GM12872 (cell line): ENCODE measurements at regions not wholly inside any gene's neighbourhood (a gene's known extent, or its start where the extent isn't known, plus 50 kb on each side); places are given as distances from the start of the nearest gene placed in this dataset.

ENCODE experiments used
- CTCF ChIP-seq: IDR thresholded peaks from 3 replicates; pipeline ENCODE4 v1.5.1; 2011; ENCODE audit warnings: low read depth, mild to moderate bottlenecking, low read length, moderate library complexity; ENCODE audit not compliant: insufficient read depth

- no peak for TF ChIP-seq CTCF
Measured at GRCh38 chr16:82226327-82226726, 56.3 kb upstream of the MPHOSPH6 start.

DNA sequence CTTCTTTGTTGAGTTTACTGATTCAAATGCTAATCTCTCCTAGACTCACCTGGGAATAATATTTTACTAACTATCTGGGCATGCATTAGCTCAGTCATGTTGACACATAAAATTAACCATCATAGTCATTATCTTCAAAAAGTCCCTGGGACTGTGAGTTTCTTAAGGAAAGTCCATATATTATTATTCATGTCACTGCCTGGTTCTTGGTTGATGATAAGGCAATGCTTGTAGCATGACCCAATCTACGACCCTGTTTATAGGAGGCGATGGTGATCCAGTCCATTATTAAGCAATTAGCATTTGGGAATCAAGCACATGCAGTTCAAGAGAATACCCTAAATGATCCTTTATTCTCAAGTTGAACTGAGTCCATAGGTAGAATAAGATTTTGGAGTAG, 54.8 kb upstream of the MPHOSPH6 start:
- TF ChIP-seq CTCF: no peak

DNA sequence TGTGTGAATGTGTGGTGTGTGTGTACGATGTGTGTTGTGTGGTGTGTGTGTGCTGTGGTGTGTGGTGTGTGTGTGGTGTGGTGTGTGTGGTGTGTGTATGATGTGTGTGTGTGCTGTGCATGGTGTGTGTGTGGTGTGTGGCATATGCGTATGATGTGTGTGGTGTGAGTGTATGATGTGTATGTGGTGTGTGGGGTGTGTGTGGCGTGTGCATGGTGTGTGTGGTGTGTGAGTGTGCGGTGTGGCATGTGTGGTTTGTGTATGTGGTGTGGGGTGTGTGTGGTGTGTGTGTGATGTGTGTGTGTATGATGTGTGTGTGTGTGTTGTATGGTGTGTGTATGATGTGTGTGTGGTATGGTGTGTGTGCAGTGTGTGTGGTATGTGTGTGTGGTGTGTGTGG, 50.5 kb upstream of the MPHOSPH6 start:
- no peak for TF ChIP-seq CTCF
